Chondrocyte (in vitro differentiated cells): ENCODE measurements at regions not wholly inside any gene's neighbourhood (a gene's known extent, or its start where the extent isn't known, plus 50 kb on each side); places are given as distances from the start of the nearest gene placed in this dataset.

Experiments
- DNase-seq: peaks from one replicate; pipeline ENCODE4 v3.0.0; 2021; ENCODE audit warnings: mixed read lengths, low spot score
- H3K27ac Mint-ChIP-seq: one replicate; pipeline ENCODE4 v1.8.0; 2021; ENCODE audit warnings: mild to moderate bottlenecking, moderate library complexity, mixed read lengths; ENCODE audit not compliant: unreplicated experiment
- H3K27me3 Mint-ChIP-seq: 2 replicates; pipeline ENCODE4 v1.8.0; 2021; ENCODE audit warnings: low read depth, mixed read lengths
- H3K36me3 Mint-ChIP-seq: 2 replicates; pipeline ENCODE4 v1.8.0; 2021; ENCODE audit warnings: low read depth, mixed read lengths
- H3K4me1 Mint-ChIP-seq: 2 replicates; pipeline ENCODE4 v1.8.0; 2021; ENCODE audit warnings: low read depth, mild to moderate bottlenecking, mixed read lengths
- H3K4me3 Mint-ChIP-seq: one replicate; pipeline ENCODE4 v1.8.0; 2021; ENCODE audit warnings: mild to moderate bottlenecking, moderate library complexity, mixed read lengths; ENCODE audit not compliant: unreplicated experiment
- H3K9me3 Mint-ChIP-seq: 2 replicates; pipeline ENCODE4 v1.8.0; 2021; ENCODE audit warnings: low read depth, mixed read lengths
- CTCF ChIP-seq: fragments of 200-600 bp; sonication (generic); IDR thresholded peaks from 2 replicates; pipeline ENCODE4 v1.5.0; 2021; ENCODE audit warnings: antibody characterized with exemption, mild to moderate bottlenecking, moderate library complexity

GRCh38 chrX:38862100-38862499 is 60.8 kb downstream of the MID1IP1 start:
- no peaks in the 10 kb centered on the region for H3K27me3 Mint-ChIP-seq
- H3K4me3 Mint-ChIP-seq, result no peak overlapping the region
- H3K4me1 Mint-ChIP-seq, result peaks cover 4% of the 10 kb centered on the region
- no peak for TF ChIP-seq CTCF
- no peaks in the 10 kb centered on the region for H3K36me3 Mint-ChIP-seq
- H3K27ac Mint-ChIP-seq, result no peak overlapping the region
- no peaks in the 10 kb centered on the region for H3K9me3 Mint-ChIP-seq
- no peak for DNase-seq

- TF ChIP-seq CTCF, result no peak
- no peak overlapping the region for H3K27ac Mint-ChIP-seq
- no peak for DNase-seq
- no peaks in the 10 kb centered on the region for H3K9me3 Mint-ChIP-seq
- H3K4me1 Mint-ChIP-seq, result peaks cover 18% of the 10 kb centered on the region
- no peaks in the 10 kb centered on the region for H3K36me3 Mint-ChIP-seq
- H3K27me3 Mint-ChIP-seq, result no peaks in the 10 kb centered on the region
- no peak overlapping the region for H3K4me3 Mint-ChIP-seq
These were observed 62.9 kb downstream of the MID1IP1 start for GRCh38 chrX:38864165-38864564.

GRCh38 chrX:38868321-38868720 is 67.1 kb downstream of the MID1IP1 start:
- Mint-ChIP-seq H3K4me1 (peaks cover 33% of the 10 kb centered on the region), H3K9me3 (peaks cover 3% of the 10 kb centered on the region), H3K27me3 (no peaks in the 10 kb centered on the region), H3K4me3 (no peak overlapping the region), H3K36me3 (no peaks in the 10 kb centered on the region), H3K27ac (peak overlapping the region; percentile 76)
- no peak for DNase-seq
- no peak for TF ChIP-seq CTCF

GRCh38 chrX:38868941-38869401 is 67.7 kb downstream of the MID1IP1 start:
- H3K27ac Mint-ChIP-seq, result peak overlapping the region; percentile 76
- H3K36me3 Mint-ChIP-seq, result no peaks in the 10 kb centered on the region
- H3K4me3 Mint-ChIP-seq, result no peak overlapping the region
- peaks cover 33% of the 10 kb centered on the region for H3K4me1 Mint-ChIP-seq
- TF ChIP-seq CTCF, result no peak
- no peak for DNase-seq
- H3K27me3 Mint-ChIP-seq, result no peaks in the 10 kb centered on the region
- H3K9me3 Mint-ChIP-seq, result peaks cover 3% of the 10 kb centered on the region

- no peaks in the 10 kb centered on the region for H3K27me3 Mint-ChIP-seq
- H3K9me3 Mint-ChIP-seq, result peaks cover 6% of the 10 kb centered on the region
- H3K4me3 Mint-ChIP-seq, result no peak overlapping the region
- peaks cover 33% of the 10 kb centered on the region for H3K4me1 Mint-ChIP-seq
- no peak for TF ChIP-seq CTCF
- H3K36me3 Mint-ChIP-seq, result no peaks in the 10 kb centered on the region
- DNase-seq, result no peak
- H3K27ac Mint-ChIP-seq, result peak overlapping the region; percentile 56
These were observed 69.2 kb downstream of the MID1IP1 start for GRCh38 chrX:38870361-38870895.
